Thymus (tissue), 11 donors: ENCODE measurements at regions not wholly inside any gene's neighbourhood (a gene's known extent, or its start where the extent isn't known, plus 50 kb on each side); places are given as distances from the start of the nearest gene placed in this dataset.

Experiments
- DNase-seq, 9 donors: peaks; one replicate each; pipeline ENCODE4 v3.0.0-alpha.2; 2013; ENCODE audit warnings: low spot score in 9 of 9, low read depth in 6 of 9, missing footprints in 1 of 9
- H3K27ac ChIP-seq, 2 donors: one replicate each; pipeline ENCODE4 v1.5.1; 2013; ENCODE audit warnings: control low read depth in 1 of 2, low read depth in 1 of 2, low read length in 1 of 2, mild to moderate bottlenecking in 1 of 2, moderate library complexity in 1 of 2
- H3K27me3 ChIP-seq, 2 donors: one replicate each; pipeline ENCODE4 v1.5.1; 2013; ENCODE audit warnings: low read length in 1 of 2; ENCODE audit not compliant: control insufficient read depth in 2 of 2, insufficient read depth in 1 of 2
- H3K36me3 ChIP-seq, 2 donors: one replicate each; pipeline ENCODE4 v1.5.1; 2013; ENCODE audit warnings: low read length in 1 of 2, mild to moderate bottlenecking in 1 of 2, moderate library complexity in 1 of 2; ENCODE audit not compliant: control insufficient read depth in 2 of 2, insufficient read depth in 2 of 2
- H3K4me1 ChIP-seq, 2 donors: one replicate each; pipeline ENCODE4 v1.5.1; 2013; ENCODE audit warnings: low read length in 2 of 2; ENCODE audit not compliant: control insufficient read depth in 2 of 2, insufficient read depth in 2 of 2
- H3K4me3 ChIP-seq, 2 donors: one replicate each; pipeline ENCODE4 v1.5.1; 2013; ENCODE audit warnings: low read length in 2 of 2, control low read depth in 1 of 2, mild to moderate bottlenecking in 1 of 2
- H3K9me3 ChIP-seq, 2 donors: one replicate each; pipeline ENCODE4 v1.5.1; 2013; ENCODE audit warnings: low read length in 1 of 2, mild to moderate bottlenecking in 1 of 2; ENCODE audit not compliant: control insufficient read depth in 2 of 2, insufficient read depth in 1 of 2
- WGBS: extraction: QIAGEN DNeasy Blood & Tissue Kit; methylation state at CpG from one replicate; pipeline ENCODE4 v1.1.7; 2013; 5-methylcytosine and 5-hydroxymethylcytosine counted together
- donor health status: healthy.

DNA sequence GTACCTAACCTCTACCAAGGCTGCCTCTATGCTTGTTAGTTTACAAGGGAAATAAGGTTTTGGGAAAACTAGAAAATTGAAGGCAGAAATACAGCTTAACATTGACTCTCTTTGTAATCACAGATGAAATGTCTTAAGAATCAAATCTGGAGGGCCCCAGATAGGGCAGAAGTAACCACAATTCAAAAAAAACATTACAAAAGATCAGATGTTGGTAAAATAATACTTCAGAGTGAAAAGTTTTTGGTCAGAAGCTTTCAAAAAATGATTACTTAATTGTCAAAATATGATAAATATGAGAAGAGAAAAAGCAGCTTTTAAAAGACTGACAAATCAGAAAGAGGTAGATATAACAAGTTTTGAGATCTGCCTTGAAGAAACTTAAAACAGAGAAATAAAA lies 425.1 kb upstream of the NECTIN3 start:
- no peak for DNase-seq

DNA sequence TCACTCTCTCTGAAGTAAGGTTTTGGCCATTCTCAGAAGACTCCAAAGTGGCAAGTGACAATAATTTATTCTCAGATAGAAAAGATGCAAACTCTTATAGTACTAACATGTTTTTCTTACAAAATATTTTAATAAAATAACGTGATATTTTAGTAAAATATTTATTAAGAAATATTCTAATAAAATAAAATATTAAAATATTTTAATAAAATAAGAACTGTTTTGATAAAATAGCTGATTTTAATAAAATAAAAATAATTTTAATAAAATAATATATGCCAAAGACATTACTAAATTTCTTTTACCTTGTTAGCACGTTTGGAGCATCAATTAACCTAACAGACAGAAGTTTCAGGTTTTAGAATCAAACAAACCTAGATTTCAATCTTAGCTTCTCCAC lies 424.0 kb upstream of the NECTIN3 start:
- no peaks in the 10 kb centered on the region for H3K36me3 ChIP-seq
- 62% methylated on average over 2 of the region's 2 CpGs for WGBS
- no peaks in the 10 kb centered on the region for H3K4me1 ChIP-seq
- no peak overlapping the region for H3K4me3 ChIP-seq
- H3K9me3 ChIP-seq = no peaks in the 10 kb centered on the region
- DNase-seq = no peak
- H3K27me3 ChIP-seq = no peaks in the 10 kb centered on the region
- no peak overlapping the region for H3K27ac ChIP-seq

More for the DNA sequence above, 425.1 kb upstream of the NECTIN3 start:
- Histone ChIP-seq H3K27me3 (no peaks in the 10 kb centered on the region), H3K27ac (no peak overlapping the region), H3K36me3 (no peaks in the 10 kb centered on the region), H3K9me3 (no peaks in the 10 kb centered on the region), H3K4me1 (no peaks in the 10 kb centered on the region), H3K4me3 (no peak overlapping the region)

DNA sequence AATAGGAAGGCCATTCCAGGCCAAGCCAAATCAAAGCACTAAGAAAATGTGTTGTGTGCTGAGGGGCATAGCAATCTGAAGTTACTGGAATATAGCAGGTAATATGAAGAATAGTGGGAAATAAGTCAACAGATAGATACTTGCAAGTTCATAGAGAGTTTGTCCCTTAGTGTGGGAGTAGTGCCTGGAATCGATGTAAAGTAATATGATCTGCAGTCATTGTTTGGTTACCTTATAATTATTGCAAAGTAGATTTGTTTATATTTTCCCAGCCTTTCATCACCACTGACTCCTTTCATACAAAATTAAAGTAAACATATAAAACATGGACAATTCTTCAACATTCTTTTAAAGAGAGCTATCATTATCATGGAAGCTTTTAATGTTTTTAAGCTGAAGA lies 420.9 kb upstream of the NECTIN3 start:
- Histone ChIP-seq H3K4me1 (no peaks in the 10 kb centered on the region), H3K9me3 (no peaks in the 10 kb centered on the region), H3K36me3 (no peaks in the 10 kb centered on the region), H3K27ac (no peak overlapping the region), H3K4me3 (no peak overlapping the region), H3K27me3 (no peaks in the 10 kb centered on the region)
- DNase-seq = no peak
- 97% methylated on average over 1 of the region's 1 CpG for WGBS

DNA sequence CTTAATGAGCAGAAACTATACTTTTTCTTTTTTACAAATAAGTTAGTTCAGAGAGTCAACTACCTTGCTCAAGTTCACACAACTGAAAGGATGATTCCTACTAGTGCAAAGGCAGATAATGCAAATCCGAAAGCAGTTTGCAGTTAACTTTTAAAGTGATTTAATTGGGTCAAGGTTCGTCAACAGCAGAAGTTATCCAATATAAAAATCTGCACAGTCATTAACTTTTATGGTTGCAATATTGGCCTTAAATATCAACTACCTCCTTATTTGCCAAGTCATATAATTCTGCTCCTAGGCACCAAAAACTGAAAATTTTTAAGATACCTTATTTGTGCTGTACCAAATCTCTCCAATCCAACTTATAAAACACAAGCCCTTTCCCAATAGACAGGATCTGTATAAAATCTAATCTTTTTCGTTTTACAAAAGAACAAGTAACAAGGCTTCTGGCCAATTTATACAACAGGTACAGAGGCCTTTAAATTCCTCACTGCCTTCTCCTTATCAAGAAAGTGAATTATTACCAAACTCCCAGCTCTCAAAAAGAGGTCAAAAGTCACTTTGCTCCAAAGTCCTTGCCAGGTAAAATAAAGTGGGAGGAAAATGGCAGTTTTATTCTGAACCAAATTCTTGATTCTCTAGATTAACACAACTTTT lies 416.6 kb upstream of the NECTIN3 start:
- Histone ChIP-seq H3K4me3 (no peak overlapping the region), H3K27ac (no peak overlapping the region), H3K27me3 (no peaks in the 10 kb centered on the region), H3K9me3 (no peaks in the 10 kb centered on the region), H3K4me1 (no peaks in the 10 kb centered on the region), H3K36me3 (no peaks in the 10 kb centered on the region)
- DNase-seq = no peak
- 89% methylated on average over 3 of the region's 3 CpGs for WGBS

GRCh38 chr3:110656394-110657025 lies 415.1 kb upstream of the NECTIN3 start:
- no peak overlapping the region for H3K27ac ChIP-seq
- H3K4me3 ChIP-seq = no peak overlapping the region
- no peaks in the 10 kb centered on the region for H3K36me3 ChIP-seq
- H3K9me3 ChIP-seq = no peaks in the 10 kb centered on the region
- H3K27me3 ChIP-seq = no peaks in the 10 kb centered on the region
- H3K4me1 ChIP-seq = no peaks in the 10 kb centered on the region
- WGBS = 51% methylated on average over 3 of the region's 3 CpGs
- no peak for DNase-seq

- WGBS = 90% methylated on average over 2 of the region's 2 CpGs
Observed at GRCh38 chr3:110664148-110664547, 407.5 kb upstream of the NECTIN3 start.

GRCh38 chr3:110666495-110666894 lies 405.1 kb upstream of the NECTIN3 start:
- 80% methylated on average over 2 of the region's 2 CpGs for WGBS
- Histone ChIP-seq H3K27me3 (no peaks in the 10 kb centered on the region), H3K36me3 (no peaks in the 10 kb centered on the region), H3K27ac (no peak overlapping the region), H3K4me3 (no peak overlapping the region), H3K9me3 (peaks cover 0 to 16% of the 10 kb centered on the region in 2 donors), H3K4me1 (no peaks in the 10 kb centered on the region)
- DNase-seq = no peak

More at GRCh38 chr3:110664148-110664547, 407.5 kb upstream of the NECTIN3 start:
- Histone ChIP-seq H3K36me3 (no peaks in the 10 kb centered on the region), H3K27me3 (no peaks in the 10 kb centered on the region), H3K4me1 (no peaks in the 10 kb centered on the region), H3K27ac (no peak overlapping the region), H3K4me3 (no peak overlapping the region), H3K9me3 (peaks cover 0 to 6% of the 10 kb centered on the region in 2 donors)
- DNase-seq = no peak

DNA sequence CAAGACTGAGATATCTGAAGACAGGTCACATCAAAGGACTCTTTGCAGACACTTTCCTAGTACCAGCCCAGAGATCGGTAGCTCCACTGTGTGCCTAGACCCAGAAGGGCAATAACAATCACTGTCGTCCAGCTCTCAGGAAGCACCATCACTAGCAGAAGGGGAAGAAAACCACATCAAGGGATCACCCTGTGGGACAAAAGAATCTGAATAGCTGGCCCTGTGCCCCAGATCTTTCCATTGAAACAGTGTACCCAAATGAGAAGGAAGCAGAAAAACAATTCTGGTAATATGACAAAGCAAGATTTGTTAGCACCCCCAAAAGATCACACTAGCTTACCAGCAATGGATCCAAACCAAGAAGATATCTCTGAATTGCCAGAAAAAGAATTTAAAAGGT lies 404.4 kb upstream of the NECTIN3 start:
- 76% methylated on average over 2 of the region's 2 CpGs for WGBS
- H3K4me3 ChIP-seq = no peak overlapping the region
- no peak for DNase-seq
- no peaks in the 10 kb centered on the region for H3K36me3 ChIP-seq
- H3K4me1 ChIP-seq = no peaks in the 10 kb centered on the region
- no peaks in the 10 kb centered on the region for H3K27me3 ChIP-seq
- H3K9me3 ChIP-seq = peaks cover 0 to 23% of the 10 kb centered on the region in 2 donors
- no peak overlapping the region for H3K27ac ChIP-seq

DNA sequence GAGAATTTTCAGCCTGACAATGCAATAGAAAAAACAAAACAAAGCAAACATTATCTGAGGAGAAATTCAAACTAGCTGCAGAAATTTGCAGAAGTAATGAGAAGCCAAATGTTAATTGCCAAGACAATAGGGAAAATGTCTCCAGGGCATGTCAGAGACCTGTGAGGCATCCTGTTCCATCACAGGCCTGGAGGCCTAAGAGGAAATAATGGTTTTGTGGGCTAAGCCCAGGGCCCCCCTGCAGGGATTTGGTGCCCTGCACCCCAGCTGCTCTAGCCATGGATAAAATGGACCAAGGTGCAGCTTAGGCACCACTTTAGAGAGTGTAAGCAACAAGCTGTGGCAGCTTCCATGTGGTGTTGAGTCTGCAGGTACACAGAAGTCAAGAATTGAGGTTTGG lies 401.2 kb upstream of the NECTIN3 start:
- DNase-seq = no peak
- H3K36me3 ChIP-seq = no peaks in the 10 kb centered on the region
- no peak overlapping the region for H3K4me3 ChIP-seq
- no peaks in the 10 kb centered on the region for H3K27me3 ChIP-seq
- no peaks in the 10 kb centered on the region for H3K4me1 ChIP-seq
- peaks cover 0 to 19% of the 10 kb centered on the region in 2 donors for H3K9me3 ChIP-seq
- no peak overlapping the region for H3K27ac ChIP-seq
